Inflammatory macrophage (primary cell): ENCODE measurements at regions not wholly inside any gene's neighbourhood (a gene's known extent, or its start where the extent isn't known, plus 50 kb on each side); places are given as distances from the start of the nearest gene placed in this dataset.

Source experiments
- DNase-seq, 2 donors: peaks; one replicate each; pipeline ENCODE4 v3.0.0-alpha.2; 2020 to 2022

- no peak for DNase-seq
Observed at GRCh38 chr5:97606531-97606930, 423.5 kb upstream of the RIOK2 start.

DNA sequence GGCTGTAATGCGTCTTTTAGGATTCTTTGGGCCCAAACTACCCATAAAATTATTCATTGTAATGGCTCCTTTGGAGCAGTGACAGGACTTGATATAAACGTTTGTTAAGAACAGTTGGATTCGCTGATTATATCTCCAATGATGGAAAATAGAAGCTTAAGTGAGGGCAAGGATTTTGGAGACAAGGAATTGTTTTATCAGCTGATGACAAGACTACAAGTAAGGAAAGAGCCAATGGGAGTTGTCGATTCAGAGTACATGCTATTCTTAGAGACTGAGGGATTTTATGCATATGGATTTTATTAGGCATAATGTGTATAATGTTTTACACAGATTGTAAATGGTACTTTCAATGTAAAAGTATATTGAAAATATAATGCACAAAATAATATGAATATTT is 425.5 kb upstream of the RIOK2 start:
- no peak for DNase-seq

- DNase-seq = no peak
Observed at GRCh38 chr5:97618721-97619120, 435.7 kb upstream of the RIOK2 start.

- no peak for DNase-seq
Observed at GRCh38 chr5:97623441-97623840, 440.4 kb upstream of the RIOK2 start.

DNA sequence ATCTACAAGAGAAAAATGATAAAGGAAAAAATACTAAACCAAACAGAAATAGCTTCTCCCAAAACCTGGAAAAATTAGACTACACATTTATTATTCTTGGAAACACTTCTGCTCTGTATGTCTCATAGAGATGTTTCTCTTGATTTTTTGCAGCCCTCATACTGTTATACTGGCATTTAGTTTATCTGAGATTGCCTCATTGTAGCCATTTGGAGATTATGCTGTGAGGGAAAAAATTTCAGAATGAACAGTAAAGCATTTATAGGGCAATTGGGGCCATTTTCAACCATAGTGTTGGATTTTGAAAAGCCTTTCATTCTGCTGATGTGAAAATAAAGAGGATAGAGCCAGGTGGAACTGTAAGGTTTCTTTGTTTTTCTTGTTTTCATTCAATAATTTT is 441.8 kb upstream of the RIOK2 start:
- DNase-seq = no peak

DNA sequence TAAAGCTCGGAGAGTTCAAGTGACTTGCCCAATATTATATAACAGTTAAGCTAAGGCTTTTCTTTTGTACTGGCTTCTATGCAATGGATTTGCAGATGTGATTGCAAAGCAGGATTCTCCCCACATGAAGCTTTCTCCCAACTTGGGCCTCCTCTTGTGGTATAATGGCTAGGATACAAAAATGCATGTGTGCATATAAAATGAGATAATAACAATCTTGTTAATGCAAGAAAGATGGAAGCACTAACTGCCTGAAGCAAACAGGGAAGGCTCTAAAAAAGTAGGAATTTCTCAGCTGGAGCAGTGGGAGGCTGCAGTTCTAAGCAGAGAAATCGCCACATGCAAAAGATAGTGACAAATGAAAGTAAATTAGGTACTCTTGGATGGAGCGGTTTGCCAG is 444.2 kb upstream of the RIOK2 start:
- DNase-seq = no peak

DNA sequence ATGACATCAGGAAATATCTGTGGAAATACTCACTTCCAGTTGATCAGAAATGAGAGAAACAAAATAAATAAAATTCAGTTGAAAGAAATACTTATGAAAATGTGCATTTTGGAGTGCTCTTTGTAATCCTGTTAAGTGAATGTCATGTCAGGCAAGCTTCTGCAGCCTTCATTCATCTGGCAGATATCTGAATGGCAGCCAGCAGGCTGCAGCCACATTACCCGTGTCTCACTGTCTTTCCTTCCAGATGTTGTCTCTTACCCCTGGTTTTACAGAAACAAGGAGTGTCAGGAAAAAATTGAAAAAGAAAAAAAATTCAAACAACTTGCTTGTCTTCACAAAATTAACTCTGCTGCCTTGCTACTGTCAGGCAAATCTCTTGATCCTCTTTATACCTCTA is 445.0 kb upstream of the RIOK2 start:
- no peak for DNase-seq

GRCh38 chr5:97628807-97629206 is 445.8 kb upstream of the RIOK2 start:
- no peak for DNase-seq

GRCh38 chr5:97629276-97629675 is 446.2 kb upstream of the RIOK2 start:
- DNase-seq = no peak

DNA sequence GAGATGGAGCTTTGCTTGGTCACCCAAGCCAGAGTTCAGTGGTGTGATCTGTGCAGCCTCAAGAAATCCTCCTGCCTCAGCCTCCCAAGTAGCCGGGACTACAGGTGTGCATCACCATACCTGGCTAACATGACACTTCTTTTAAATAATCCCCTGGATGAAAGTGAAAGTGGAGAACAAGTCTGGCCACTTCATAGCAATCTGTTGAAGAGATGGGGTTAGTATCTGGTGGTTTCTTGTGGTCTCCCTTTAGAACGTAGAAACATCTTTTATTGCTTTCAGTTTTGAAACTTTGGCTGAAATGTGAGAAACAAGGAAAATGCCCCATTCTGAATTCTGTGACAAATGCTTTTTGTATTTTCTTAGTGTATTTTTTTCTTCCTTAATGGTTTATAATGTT is 452.5 kb upstream of the RIOK2 start:
- no peak for DNase-seq

DNA sequence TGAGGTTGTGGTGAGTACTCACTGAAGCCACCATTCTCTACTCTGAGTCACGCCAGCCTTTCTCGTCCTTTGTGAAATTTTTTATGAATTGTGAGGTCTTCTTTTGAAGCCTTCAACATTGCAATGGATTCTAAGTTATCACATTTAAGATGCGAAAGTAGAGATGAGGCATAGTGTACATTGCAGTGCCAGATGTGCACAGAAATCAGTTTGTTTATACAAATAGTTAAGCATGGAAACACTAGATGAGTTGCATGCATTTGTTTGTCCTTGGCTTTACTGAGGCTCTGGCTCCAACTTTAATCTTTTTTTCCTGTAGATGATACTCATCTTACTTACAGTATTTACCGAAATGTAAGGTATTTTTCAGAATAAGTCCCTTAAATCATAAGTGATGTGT is 453.7 kb upstream of the RIOK2 start:
- DNase-seq = no peak

DNA sequence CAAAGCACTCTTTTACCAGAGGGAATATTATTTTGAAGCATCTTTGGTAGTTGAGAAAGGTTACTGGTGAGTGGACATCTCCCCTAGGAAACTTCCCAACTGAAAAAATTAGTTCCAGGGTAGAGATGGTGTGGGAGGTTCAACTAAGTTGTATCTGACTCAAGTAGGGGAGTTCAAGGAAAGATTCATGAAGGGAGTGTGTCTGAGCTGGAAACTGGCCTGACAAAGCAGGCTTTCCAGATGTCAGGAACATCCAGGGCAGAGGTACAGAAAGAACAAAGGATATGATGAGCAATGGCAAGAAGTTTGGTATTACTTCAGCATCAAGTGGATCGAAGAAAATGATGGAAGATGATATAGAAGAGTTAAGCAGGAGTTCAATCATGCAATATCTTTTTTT is 458.0 kb upstream of the RIOK2 start:
- DNase-seq = no peak

GRCh38 chr5:97644206-97644605 is 461.2 kb upstream of the RIOK2 start:
- no peak for DNase-seq

- no peak for DNase-seq
Observed at GRCh38 chr5:97644896-97645295, 461.8 kb upstream of the RIOK2 start.

GRCh38 chr5:97657239-97657638 is 474.2 kb upstream of the RIOK2 start:
- no peak for DNase-seq

GRCh38 chr5:97658116-97658900 is 475.3 kb upstream of the RIOK2 start:
- no peak for DNase-seq

DNA sequence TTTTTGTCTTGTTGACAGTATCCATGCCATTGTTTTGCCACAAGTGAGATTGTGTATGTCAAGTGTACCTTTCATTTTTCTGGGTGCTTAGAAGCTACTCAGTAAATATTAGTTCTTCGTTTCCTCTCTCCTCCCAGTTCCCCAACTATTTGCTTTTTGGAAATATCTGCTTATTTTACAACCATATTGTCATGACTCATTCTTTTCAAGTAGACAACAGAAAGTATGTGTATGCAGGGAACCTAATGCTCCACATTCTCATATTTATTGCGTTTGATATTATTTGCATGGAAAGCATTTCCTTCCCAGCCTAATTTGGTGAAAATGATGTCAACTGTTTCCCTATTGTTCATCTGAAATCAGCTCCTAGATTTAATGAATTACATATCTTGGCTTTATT is 483.7 kb upstream of the RIOK2 start:
- DNase-seq = no peak

GRCh38 chr5:97670447-97670846 is 487.4 kb upstream of the RIOK2 start:
- DNase-seq = no peak

- no peak for DNase-seq
Observed at GRCh38 chr5:97676608-97677007, 493.6 kb upstream of the RIOK2 start.

DNA sequence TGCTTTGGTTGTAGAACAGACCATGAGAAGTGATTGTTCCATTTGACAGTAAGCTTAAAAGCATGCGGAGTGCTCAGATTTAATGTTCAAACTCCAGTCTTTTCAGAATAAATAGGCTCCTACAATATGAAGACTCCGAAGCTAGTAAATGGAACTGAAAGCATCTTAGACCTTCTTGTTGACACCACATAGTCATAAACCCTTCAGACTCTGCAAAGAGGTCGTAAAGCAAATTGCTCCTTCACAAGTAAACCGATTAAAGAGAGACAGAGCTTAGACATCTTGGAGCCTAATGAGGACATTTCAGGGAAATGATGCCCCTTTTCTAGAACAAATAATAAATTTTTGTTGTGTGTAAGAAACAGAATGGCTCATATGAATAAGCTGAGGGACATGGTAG is 511.0 kb upstream of the RIOK2 start:
- no peak for DNase-seq

DNA sequence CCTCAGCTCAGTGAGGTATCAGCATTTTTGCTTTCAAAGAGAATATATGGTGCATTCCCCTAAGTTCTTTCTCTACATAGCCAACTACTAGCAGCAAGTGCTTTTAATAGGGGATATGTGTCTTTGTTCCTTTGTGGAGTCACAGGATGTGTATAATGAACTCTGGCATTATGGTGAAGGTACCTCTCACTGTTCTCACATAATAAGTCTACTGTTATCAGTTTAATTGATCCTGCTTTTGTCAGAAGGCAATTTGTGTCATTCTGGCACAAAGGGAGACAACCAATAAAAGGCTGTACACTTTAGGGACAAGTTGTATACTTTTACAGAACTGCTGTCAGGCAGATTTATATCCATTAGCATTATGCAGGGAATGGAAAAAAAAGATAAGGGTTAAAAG is 531.4 kb upstream of the RIOK2 start:
- no peak for DNase-seq

DNA sequence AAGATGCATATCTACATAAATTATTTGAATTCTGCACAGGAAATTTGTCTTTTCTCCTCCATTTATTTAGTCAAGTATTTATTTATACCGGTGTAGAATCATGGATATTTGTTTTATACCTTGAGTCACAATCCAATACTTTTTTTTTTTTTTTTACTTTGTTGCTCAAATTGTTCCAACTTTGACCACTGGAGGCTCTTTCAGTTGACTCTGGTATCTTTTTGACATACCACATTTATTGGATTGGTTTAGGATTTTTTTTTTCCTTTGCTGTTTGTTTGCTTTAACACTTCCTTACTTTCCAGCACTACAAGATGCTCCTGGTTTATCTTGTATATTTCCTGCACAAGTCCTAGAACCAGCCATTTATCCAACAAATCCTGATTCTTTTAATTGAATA is 543.1 kb upstream of the RIOK2 start:
- no peak for DNase-seq

GRCh38 chr5:97728920-97729319 is 545.9 kb upstream of the RIOK2 start:
- no peak for DNase-seq

DNA sequence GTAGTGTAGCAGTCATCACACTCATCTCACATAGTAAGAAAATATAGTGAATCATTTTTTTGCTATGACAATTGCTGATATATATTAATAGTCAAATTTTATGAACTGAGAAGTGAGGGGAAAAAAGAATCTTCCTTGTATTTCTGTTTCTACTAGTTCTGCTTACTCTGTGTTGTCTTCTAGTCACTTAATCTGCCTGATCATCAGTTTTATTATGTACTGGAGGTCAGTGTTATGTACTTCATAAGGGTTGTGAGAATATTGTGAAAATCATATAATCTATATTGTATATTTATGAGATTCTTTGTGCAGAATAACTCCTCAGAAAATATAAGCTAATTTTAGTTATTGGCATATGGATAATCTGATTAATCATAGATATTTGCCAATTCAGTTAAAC is 546.9 kb upstream of the RIOK2 start:
- no peak for DNase-seq

- no peak for DNase-seq
Observed at GRCh38 chr5:97735209-97735608, 552.2 kb upstream of the RIOK2 start.
